GM06990 (cell line): ENCODE measurements at regions not wholly inside any gene's neighbourhood (a gene's known extent, or its start where the extent isn't known, plus 50 kb on each side); places are given as distances from the start of the nearest gene placed in this dataset.

ENCODE experiments used
- DNase-seq: peaks from one replicate; pipeline ENCODE4 v3.0.0-alpha.2; 2011; ENCODE audit not compliant: insufficient read length; ENCODE audit errors: extremely low read depth
- H3K27me3 ChIP-seq: replicated peaks from 2 replicates; pipeline ENCODE4 v1.6.0; 2011; ENCODE audit warnings: low read length; ENCODE audit not compliant: control insufficient read depth, insufficient read depth
- H3K36me3 ChIP-seq: 2 replicates; pipeline ENCODE4 v1.5.1; 2011; ENCODE audit warnings: low read length; ENCODE audit not compliant: control insufficient read depth, insufficient read depth
- H3K4me3 ChIP-seq: replicated peaks from 2 replicates; pipeline ENCODE4 v1.5.1; 2011; ENCODE audit warnings: low read depth, mild to moderate bottlenecking, control low read depth, low read length
- TF ChIP-seq, protein P1 (sequence below): IDR thresholded peaks from 2 replicates; pipeline ENCODE4 v1.5.1; 2011; ENCODE audit warnings: low read length, control low read depth, mild to moderate bottlenecking, inconsistent platforms; ENCODE audit not compliant: insufficient read depth, poor library complexity, severe bottlenecking

DNA sequence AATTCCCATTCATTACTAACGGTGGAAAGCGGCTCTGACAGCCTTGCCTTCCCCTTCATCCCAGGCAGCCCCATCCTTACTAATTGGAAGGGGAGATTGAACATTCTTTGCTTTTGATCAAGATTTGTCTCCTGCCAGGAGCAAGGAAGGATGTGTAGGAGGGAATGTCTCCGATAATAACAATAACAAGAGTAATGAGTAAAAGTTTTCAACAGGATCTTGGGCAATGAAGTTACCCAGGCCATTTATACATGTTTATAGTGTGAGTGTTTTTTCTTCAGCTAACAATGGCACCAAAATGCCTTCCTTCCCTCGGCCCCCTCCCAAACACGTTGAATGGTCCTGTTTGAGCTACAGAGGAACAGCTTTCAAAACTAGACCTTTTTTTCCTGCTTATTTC is 83.8 kb downstream of the GATA6 start:
- H3K27me3 ChIP-seq, result no peaks in the 10 kb centered on the region; the same call in 1 of the 2 replicates
- no peaks in the 10 kb centered on the region for H3K36me3 ChIP-seq
- DNase-seq, result no peak
- TF ChIP-seq, protein P1, sequence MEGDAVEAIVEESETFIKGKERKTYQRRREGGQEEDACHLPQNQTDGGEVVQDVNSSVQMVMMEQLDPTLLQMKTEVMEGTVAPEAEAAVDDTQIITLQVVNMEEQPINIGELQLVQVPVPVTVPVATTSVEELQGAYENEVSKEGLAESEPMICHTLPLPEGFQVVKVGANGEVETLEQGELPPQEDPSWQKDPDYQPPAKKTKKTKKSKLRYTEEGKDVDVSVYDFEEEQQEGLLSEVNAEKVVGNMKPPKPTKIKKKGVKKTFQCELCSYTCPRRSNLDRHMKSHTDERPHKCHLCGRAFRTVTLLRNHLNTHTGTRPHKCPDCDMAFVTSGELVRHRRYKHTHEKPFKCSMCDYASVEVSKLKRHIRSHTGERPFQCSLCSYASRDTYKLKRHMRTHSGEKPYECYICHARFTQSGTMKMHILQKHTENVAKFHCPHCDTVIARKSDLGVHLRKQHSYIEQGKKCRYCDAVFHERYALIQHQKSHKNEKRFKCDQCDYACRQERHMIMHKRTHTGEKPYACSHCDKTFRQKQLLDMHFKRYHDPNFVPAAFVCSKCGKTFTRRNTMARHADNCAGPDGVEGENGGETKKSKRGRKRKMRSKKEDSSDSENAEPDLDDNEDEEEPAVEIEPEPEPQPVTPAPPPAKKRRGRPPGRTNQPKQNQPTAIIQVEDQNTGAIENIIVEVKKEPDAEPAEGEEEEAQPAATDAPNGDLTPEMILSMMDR, result no peak
- no peak overlapping the region for H3K4me3 ChIP-seq
